ENCODE measurements at regions not wholly inside any gene's neighbourhood (a gene's known extent, or its start where the extent isn't known, plus 50 kb on each side); places are given as distances from the start of the nearest gene placed in this dataset.

GRCh38 chr6:147834084-147834776 lies 325.7 kb downstream of the SAMD5 start:
- TF ChIP-seq YY1 (IDR thresholded peaks at IDR 0.05; ENCODE audit: insufficient read depth, insufficient read length) (no peak), ZNF274 (IDR thresholded peaks at IDR 0.05; ENCODE audit: low read depth, low read length) (no peak)
- Histone ChIP-seq H3K27me3 (ENCODE audit: insufficient read depth, insufficient read length) (no peaks in the 10 kb centered on the region), H3K9me3 (ENCODE audit: insufficient read depth, low read length) (no peaks in the 10 kb centered on the region), H3K9ac (ENCODE audit: insufficient read length, low read depth) (no peak overlapping the region), H3K4me3 (ENCODE audit: insufficient read length, low read depth) (no peak overlapping the region), H3K4me1 (ENCODE audit: insufficient read depth, insufficient read length) (no peaks in the 10 kb centered on the region), H3K36me3 (ENCODE audit: insufficient read depth, insufficient read length, low read length) (no peaks in the 10 kb centered on the region)
- no peak for DNase-seq (ENCODE audit: low read depth, low spot score)

- H3K4me1 ChIP-seq (ENCODE audit: insufficient read depth, insufficient read length), result no peaks in the 10 kb centered on the region
- no peak for DNase-seq (ENCODE audit: low read depth, low spot score)
- no peak overlapping the region for H3K9ac ChIP-seq (ENCODE audit: insufficient read length, low read depth)
- H3K36me3 ChIP-seq (ENCODE audit: insufficient read depth, insufficient read length, low read length), result no peaks in the 10 kb centered on the region
- no peaks in the 10 kb centered on the region for H3K27me3 ChIP-seq (ENCODE audit: insufficient read depth, insufficient read length)
- H3K9me3 ChIP-seq (ENCODE audit: insufficient read depth, low read length), result no peaks in the 10 kb centered on the region
- H3K4me3 ChIP-seq (ENCODE audit: insufficient read length, low read depth), result no peak overlapping the region
- TF ChIP-seq SUZ12 (IDR thresholded peaks at IDR 0.05; ENCODE audit: extremely low read depth, insufficient read depth, insufficient read length) (no peak), YY1 (IDR thresholded peaks at IDR 0.05; ENCODE audit: insufficient read depth, insufficient read length) (no peak), ZNF274 (IDR thresholded peaks at IDR 0.05; ENCODE audit: low read depth, low read length) (no peak)
These were observed 329.1 kb downstream of the SAMD5 start for GRCh38 chr6:147837540-147837939.

- Histone ChIP-seq H3K9ac (ENCODE audit: insufficient read length, low read depth) (no peak overlapping the region), H3K4me1 (ENCODE audit: insufficient read depth, insufficient read length) (no peaks in the 10 kb centered on the region), H3K27me3 (ENCODE audit: insufficient read depth, insufficient read length) (no peaks in the 10 kb centered on the region), H3K36me3 (ENCODE audit: insufficient read depth, insufficient read length, low read length) (no peaks in the 10 kb centered on the region), H3K9me3 (ENCODE audit: insufficient read depth, low read length) (no peaks in the 10 kb centered on the region), H3K4me3 (ENCODE audit: insufficient read length, low read depth) (no peak overlapping the region)
- no peak for DNase-seq (ENCODE audit: low read depth, low spot score)
- TF ChIP-seq ZNF274 (IDR thresholded peaks at IDR 0.05; ENCODE audit: low read depth, low read length) (no peak), YY1 (IDR thresholded peaks at IDR 0.05; ENCODE audit: insufficient read depth, insufficient read length) (no peak), SUZ12 (IDR thresholded peaks at IDR 0.05; ENCODE audit: extremely low read depth, insufficient read depth, insufficient read length) (no peak)
These were observed 331.5 kb downstream of the SAMD5 start for GRCh38 chr6:147839708-147840610.

GRCh38 chr6:147841547-147842148 lies 333.2 kb downstream of the SAMD5 start:
- no peak overlapping the region for H3K4me3 ChIP-seq (ENCODE audit: insufficient read length, low read depth)
- H3K9me3 ChIP-seq (ENCODE audit: insufficient read depth, low read length), result no peaks in the 10 kb centered on the region
- TF ChIP-seq SUZ12 (IDR thresholded peaks at IDR 0.05; ENCODE audit: extremely low read depth, insufficient read depth, insufficient read length) (no peak), ZNF274 (IDR thresholded peaks at IDR 0.05; ENCODE audit: low read depth, low read length) (no peak), YY1 (IDR thresholded peaks at IDR 0.05; ENCODE audit: insufficient read depth, insufficient read length) (no peak)
- no peaks in the 10 kb centered on the region for H3K36me3 ChIP-seq (ENCODE audit: insufficient read depth, insufficient read length, low read length)
- no peaks in the 10 kb centered on the region for H3K27me3 ChIP-seq (ENCODE audit: insufficient read depth, insufficient read length)
- no peak for DNase-seq (ENCODE audit: low read depth, low spot score)
- no peak overlapping the region for H3K9ac ChIP-seq (ENCODE audit: insufficient read length, low read depth)
- no peaks in the 10 kb centered on the region for H3K4me1 ChIP-seq (ENCODE audit: insufficient read depth, insufficient read length)

GRCh38 chr6:147849401-147850330 lies 341.2 kb downstream of the SAMD5 start:
- TF ChIP-seq SUZ12 (IDR thresholded peaks at IDR 0.05; ENCODE audit: extremely low read depth, insufficient read depth, insufficient read length), result no peak
- TF ChIP-seq ZNF274 (IDR thresholded peaks at IDR 0.05; ENCODE audit: low read depth, low read length), result no peak
- no peak for TF ChIP-seq YY1 (IDR thresholded peaks at IDR 0.05; ENCODE audit: insufficient read depth, insufficient read length)
- H3K27me3 ChIP-seq (ENCODE audit: insufficient read depth, insufficient read length), result no peaks in the 10 kb centered on the region
- H3K4me3 ChIP-seq (ENCODE audit: insufficient read length, low read depth), result no peak overlapping the region
- no peaks in the 10 kb centered on the region for H3K4me1 ChIP-seq (ENCODE audit: insufficient read depth, insufficient read length)
- no peaks in the 10 kb centered on the region for H3K9me3 ChIP-seq (ENCODE audit: insufficient read depth, low read length)
- no peaks in the 10 kb centered on the region for H3K36me3 ChIP-seq (ENCODE audit: insufficient read depth, insufficient read length, low read length)
- DNase-seq (ENCODE audit: low read depth, low spot score), result no peak
- H3K9ac ChIP-seq (ENCODE audit: insufficient read length, low read depth), result no peak overlapping the region

GRCh38 chr6:147852772-147853171 lies 344.3 kb downstream of the SAMD5 start:
- no peak for DNase-seq (ENCODE audit: low read depth, low spot score)
- no peaks in the 10 kb centered on the region for H3K36me3 ChIP-seq (ENCODE audit: insufficient read depth, insufficient read length, low read length)

More at GRCh38 chr6:147852772-147853171, 344.3 kb downstream of the SAMD5 start:
- H3K27me3 ChIP-seq (ENCODE audit: insufficient read depth, insufficient read length), result no peaks in the 10 kb centered on the region
- H3K9me3 ChIP-seq (ENCODE audit: insufficient read depth, low read length), result no peaks in the 10 kb centered on the region
- no peak for TF ChIP-seq ZNF274 (IDR thresholded peaks at IDR 0.05; ENCODE audit: low read depth, low read length)
- no peak for TF ChIP-seq YY1 (IDR thresholded peaks at IDR 0.05; ENCODE audit: insufficient read depth, insufficient read length)
- TF ChIP-seq SUZ12 (IDR thresholded peaks at IDR 0.05; ENCODE audit: extremely low read depth, insufficient read depth, insufficient read length), result no peak
- H3K4me1 ChIP-seq (ENCODE audit: insufficient read depth, insufficient read length), result no peaks in the 10 kb centered on the region
- H3K4me3 ChIP-seq (ENCODE audit: insufficient read length, low read depth), result no peak overlapping the region
- H3K9ac ChIP-seq (ENCODE audit: insufficient read length, low read depth), result no peak overlapping the region

All from NT2/D1 (cell line).